Body of pancreas (tissue), 4 donors: ENCODE measurements at regions not wholly inside any gene's neighbourhood (a gene's known extent, or its start where the extent isn't known, plus 50 kb on each side); places are given as distances from the start of the nearest gene placed in this dataset.

Experiments used
- POLR2A ChIP-seq, 3 donors: fragments of 450-650 bp; IDR thresholded peaks; one replicate each; pipeline ENCODE4 v1.6.1; 2016; ENCODE audit warnings: antibody characterized with exemption in 3 of 3, mild to moderate bottlenecking in 2 of 3
- TF ChIP-seq, protein P1 (sequence below), 7 experiments: fragments of 450-650 bp in 4 of 7; fragments of 200-600 bp in 3 of 7; sonication (generic) in 3 of 7; IDR thresholded peaks; one replicate each; pipeline ENCODE4 v1.5.1; 2016 to 2019; ENCODE audit warnings: antibody characterized with exemption in 7 of 7

DNA sequence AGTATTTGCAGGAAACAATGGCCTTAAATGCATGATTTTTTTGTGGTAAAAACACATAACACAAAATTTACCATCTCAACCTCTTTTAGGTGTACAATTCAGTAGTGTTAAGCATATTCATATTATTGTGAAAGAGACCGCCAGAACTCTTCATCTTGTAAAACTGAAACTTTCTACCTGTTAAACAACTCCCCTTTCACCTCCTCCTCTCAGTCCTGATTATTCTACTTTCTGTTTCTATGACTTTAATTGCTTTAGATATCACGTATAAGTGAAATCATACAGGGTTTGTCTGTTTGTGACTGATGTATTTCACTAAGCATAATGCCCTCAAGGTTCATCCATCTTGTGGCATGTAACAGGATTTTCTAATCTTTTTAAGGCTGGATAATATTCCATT lies 353.4 kb downstream of the ADAMTS20 start:
- TF ChIP-seq, protein P1, sequence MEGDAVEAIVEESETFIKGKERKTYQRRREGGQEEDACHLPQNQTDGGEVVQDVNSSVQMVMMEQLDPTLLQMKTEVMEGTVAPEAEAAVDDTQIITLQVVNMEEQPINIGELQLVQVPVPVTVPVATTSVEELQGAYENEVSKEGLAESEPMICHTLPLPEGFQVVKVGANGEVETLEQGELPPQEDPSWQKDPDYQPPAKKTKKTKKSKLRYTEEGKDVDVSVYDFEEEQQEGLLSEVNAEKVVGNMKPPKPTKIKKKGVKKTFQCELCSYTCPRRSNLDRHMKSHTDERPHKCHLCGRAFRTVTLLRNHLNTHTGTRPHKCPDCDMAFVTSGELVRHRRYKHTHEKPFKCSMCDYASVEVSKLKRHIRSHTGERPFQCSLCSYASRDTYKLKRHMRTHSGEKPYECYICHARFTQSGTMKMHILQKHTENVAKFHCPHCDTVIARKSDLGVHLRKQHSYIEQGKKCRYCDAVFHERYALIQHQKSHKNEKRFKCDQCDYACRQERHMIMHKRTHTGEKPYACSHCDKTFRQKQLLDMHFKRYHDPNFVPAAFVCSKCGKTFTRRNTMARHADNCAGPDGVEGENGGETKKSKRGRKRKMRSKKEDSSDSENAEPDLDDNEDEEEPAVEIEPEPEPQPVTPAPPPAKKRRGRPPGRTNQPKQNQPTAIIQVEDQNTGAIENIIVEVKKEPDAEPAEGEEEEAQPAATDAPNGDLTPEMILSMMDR (IDR thresholded peaks at IDR 0.05): no peak
- no peak for TF ChIP-seq POLR2A (IDR thresholded peaks at IDR 0.05)
